ENCODE measurements at regions not wholly inside any gene's neighbourhood (a gene's known extent, or its start where the extent isn't known, plus 50 kb on each side); places are given as distances from the start of the nearest gene placed in this dataset.

GRCh38 chr11:80146232-80146631 is 705.4 kb upstream of the TENM4 start:
- no peak for DNase-seq (ENCODE audit: low read depth)

- no peak for DNase-seq (ENCODE audit: low read depth)
Measured at GRCh38 chr11:80144897-80145594, 704.2 kb upstream of the TENM4 start.

- DNase-seq (ENCODE audit: low read depth), result peak; percentile 37
Measured at GRCh38 chr11:80136991-80137390, 696.2 kb upstream of the TENM4 start.

GRCh38 chr11:80129396-80129795 is 688.6 kb upstream of the TENM4 start:
- DNase-seq (ENCODE audit: low read depth), result no peak

GRCh38 chr11:80122211-80122610 is 681.4 kb upstream of the TENM4 start:
- DNase-seq (ENCODE audit: low read depth), result no peak

GRCh38 chr11:80118073-80118472 is 677.2 kb upstream of the TENM4 start:
- no peak for DNase-seq (ENCODE audit: low read depth)

GRCh38 chr11:80116796-80117195 is 676.0 kb upstream of the TENM4 start:
- DNase-seq (ENCODE audit: low read depth), result no peak

- DNase-seq (ENCODE audit: low read depth), result no peak
Measured at GRCh38 chr11:80109652-80110051, 668.8 kb upstream of the TENM4 start.

- peak; percentile 11 for DNase-seq (ENCODE audit: low read depth)
Measured at GRCh38 chr11:80109031-80109430, 668.2 kb upstream of the TENM4 start.

- DNase-seq (ENCODE audit: low read depth), result no peak
Measured at GRCh38 chr11:80107415-80107814, 666.6 kb upstream of the TENM4 start.

- no peak for DNase-seq (ENCODE audit: low read depth)
Measured at GRCh38 chr11:80104191-80104590, 663.4 kb upstream of the TENM4 start.

- peak; percentile 85 for DNase-seq (ENCODE audit: low read depth)
Measured at GRCh38 chr11:80103142-80103859, 662.5 kb upstream of the TENM4 start.

- no peak for DNase-seq (ENCODE audit: low read depth)
Measured at GRCh38 chr11:80097146-80097545, 656.3 kb upstream of the TENM4 start.

- peak; percentile 61 for DNase-seq (ENCODE audit: low read depth)
Measured at GRCh38 chr11:80096736-80097135, 655.9 kb upstream of the TENM4 start.

- no peak for DNase-seq (ENCODE audit: low read depth)
Measured at GRCh38 chr11:80086496-80087055, 645.7 kb upstream of the TENM4 start.

- no peak for DNase-seq (ENCODE audit: low read depth)
Measured at GRCh38 chr11:80085563-80085962, 644.7 kb upstream of the TENM4 start.

- no peak for DNase-seq (ENCODE audit: low read depth)
Measured at GRCh38 chr11:80084608-80085007, 643.8 kb upstream of the TENM4 start.

GRCh38 chr11:80083531-80083951 is 642.7 kb upstream of the TENM4 start:
- DNase-seq (ENCODE audit: low read depth), result peak; percentile 3

- no peak for DNase-seq (ENCODE audit: low read depth)
Measured at GRCh38 chr11:80082406-80082805, 641.6 kb upstream of the TENM4 start.

- DNase-seq (ENCODE audit: low read depth), result no peak
Measured at GRCh38 chr11:80077113-80077512, 636.3 kb upstream of the TENM4 start.

- DNase-seq (ENCODE audit: low read depth), result no peak
Measured at GRCh38 chr11:80074837-80075236, 634.0 kb upstream of the TENM4 start.

GRCh38 chr11:80066291-80066690 is 625.5 kb upstream of the TENM4 start:
- no peak for DNase-seq (ENCODE audit: low read depth)

GRCh38 chr11:80065086-80065485 is 624.3 kb upstream of the TENM4 start:
- DNase-seq (ENCODE audit: low read depth), result no peak

Data from iris pigment epithelial cell (primary cell).